HEK293 (cell line): ENCODE measurements at regions not wholly inside any gene's neighbourhood (a gene's known extent, or its start where the extent isn't known, plus 50 kb on each side); places are given as distances from the start of the nearest gene placed in this dataset.

Experiments
- CTCF ChIA-PET: fragments of 350-600 bp; formaldehyde crosslinking; extraction: SDS; loops from one replicate; lab custom pipeline; 2021; ENCODE audit warnings: antibody characterized with exemption; lab: Yijun Ruan, JAX
- POLR2A ChIA-PET: fragments of 300-600 bp; formaldehyde crosslinking; extraction: SDS; loops from one replicate; lab custom pipeline; 2020; ENCODE audit warnings: antibody characterized with exemption, inconsistent platforms; lab: Yijun Ruan, JAX
- H3K27ac ChIP-seq: fragments of 200-500 bp; sonication (Bioruptor generic); 2 replicates; pipeline ENCODE4 v1.5.1; 2014; ENCODE audit warnings: low read depth, low read length, control low read depth, inconsistent platforms; ENCODE audit errors: extremely low read depth
- H3K36me3 ChIP-seq, 2 experiments: fragments of 200-500 bp in 1 of 2; sonication (Bioruptor generic) in 1 of 2; 1 replicate in 1 of 2; 2 replicates in 1 of 2; pipeline ENCODE4 v1.5.1; 2014 to 2017; ENCODE audit warnings: inconsistent platforms in 2 of 2, low read length in 2 of 2; ENCODE audit not compliant: control insufficient read depth in 2 of 2, insufficient read depth in 1 of 2
- H3K4me1 ChIP-seq: fragments of 200-500 bp; sonication (Bioruptor generic); 2 replicates; pipeline ENCODE4 v1.5.1; 2014; ENCODE audit warnings: mild to moderate bottlenecking, low read length, inconsistent platforms; ENCODE audit not compliant: control insufficient read depth, insufficient read depth
- H3K4me3 ChIP-seq: 2 replicates; pipeline ENCODE4 v1.5.1; 2011; ENCODE audit warnings: low read depth, mild to moderate bottlenecking, control low read depth, low read length, moderate library complexity
- H3K9me3 ChIP-seq: fragments of 200-500 bp; sonication (Bioruptor generic); 2 replicates; pipeline ENCODE4 v1.5.1; 2014; ENCODE audit warnings: low read depth, low read length, inconsistent platforms; ENCODE audit not compliant: control insufficient read depth, insufficient read depth
- AEBP2 ChIP-seq: fragments of 450-650 bp; formaldehyde crosslinking; IDR thresholded peaks from 2 replicates; pipeline ENCODE4 v1.5.1; 2016; ENCODE audit warnings: missing biosample characterization, missing genetic modification characterization, borderline replicate concordance
- BCL11B ChIP-seq: fragments of 450-650 bp; formaldehyde crosslinking; IDR thresholded peaks from 2 replicates; pipeline ENCODE4 v1.5.1; 2016; ENCODE audit warnings: low read depth, missing biosample characterization, missing genetic modification characterization
- FEZF1 ChIP-seq: fragments of 450-650 bp; formaldehyde crosslinking; IDR thresholded peaks from 2 replicates; pipeline ENCODE4 v1.5.1; 2016; ENCODE audit warnings: missing biosample characterization, missing genetic modification characterization
- GLIS1 ChIP-seq: fragments of 450-650 bp; formaldehyde crosslinking; IDR thresholded peaks from 2 replicates; pipeline ENCODE4 v1.5.1; 2016; ENCODE audit warnings: missing biosample characterization, missing genetic modification characterization
- KLF8 ChIP-seq: fragments of 450-650 bp; formaldehyde crosslinking; IDR thresholded peaks from 2 replicates; pipeline ENCODE4 v1.5.1; 2016; ENCODE audit warnings: missing biosample characterization, missing genetic modification characterization
- PRDM2 ChIP-seq: fragments of 450-650 bp; formaldehyde crosslinking; IDR thresholded peaks from 2 replicates; pipeline ENCODE4 v1.5.1; 2016; ENCODE audit warnings: missing biosample characterization, missing genetic modification characterization, borderline replicate concordance
- SCRT1 ChIP-seq: fragments of 450-650 bp; formaldehyde crosslinking; IDR thresholded peaks from 2 replicates; pipeline ENCODE4 v1.5.1; 2016; ENCODE audit warnings: missing biosample characterization, missing genetic modification characterization, borderline replicate concordance
- WT1 ChIP-seq: fragments of 450-650 bp; formaldehyde crosslinking; IDR thresholded peaks from 2 replicates; pipeline ENCODE4 v1.5.1; 2016; ENCODE audit warnings: missing biosample characterization, missing genetic modification characterization
- ZNF157 ChIP-seq: fragments of 450-650 bp; formaldehyde crosslinking; IDR thresholded peaks from 2 replicates; pipeline ENCODE4 v1.5.1; 2016; ENCODE audit warnings: missing biosample characterization, missing genetic modification characterization
- ZNF169 ChIP-seq: fragments of 450-650 bp; formaldehyde crosslinking; IDR thresholded peaks from 2 replicates; pipeline ENCODE4 v1.5.1; 2016; ENCODE audit warnings: missing biosample characterization, missing genetic modification characterization
- ZNF26 ChIP-seq: fragments of 450-650 bp; formaldehyde crosslinking; IDR thresholded peaks from 2 replicates; pipeline ENCODE4 v1.5.1; 2016; ENCODE audit warnings: missing biosample characterization, missing genetic modification characterization
- ZNF488 ChIP-seq: fragments of 450-650 bp; formaldehyde crosslinking; IDR thresholded peaks from 2 replicates; pipeline ENCODE4 v1.5.1; 2016; ENCODE audit warnings: missing biosample characterization, missing genetic modification characterization
- ZNF529 ChIP-seq: fragments of 450-650 bp; formaldehyde crosslinking; IDR thresholded peaks from 2 replicates; pipeline ENCODE4 v1.5.1; 2017; ENCODE audit warnings: missing genetic modification characterization, missing biosample characterization; ENCODE audit not compliant: insufficient replicate concordance
- ZNF555 ChIP-seq: fragments of 450-650 bp; formaldehyde crosslinking; conservative IDR thresholded peaks from 2 replicates; pipeline ENCODE4 v1.5.1; 2017; ENCODE audit warnings: missing biosample characterization, mild to moderate bottlenecking, missing genetic modification characterization, inconsistent platforms
- ZNF626 ChIP-seq: fragments of 450-650 bp; sonication (Bioruptor Pico); formaldehyde crosslinking; IDR thresholded peaks from 2 replicates; pipeline ENCODE4 v1.5.1; 2018; ENCODE audit warnings: missing biosample characterization, missing genetic modification characterization, inconsistent platforms
- ZNF768 ChIP-seq: fragments of 450-650 bp; formaldehyde crosslinking; IDR thresholded peaks from 2 replicates; pipeline ENCODE4 v1.5.1; 2018; ENCODE audit warnings: missing biosample characterization, mild to moderate bottlenecking, missing genetic modification characterization
- ZNF777 ChIP-seq: fragments of 450-650 bp; formaldehyde crosslinking; IDR thresholded peaks from 2 replicates; pipeline ENCODE4 v1.5.1; 2017; ENCODE audit warnings: missing biosample characterization, missing genetic modification characterization, borderline replicate concordance
- TF ChIP-seq, protein P1 (sequence below): sonication (generic); formaldehyde crosslinking; IDR thresholded peaks from 2 replicates; pipeline ENCODE4 v1.8.1; 2022; ENCODE audit warnings: mild to moderate bottlenecking, moderate library complexity, missing genetic modification reagents

- TF ChIP-seq GLIS1 (tag by site-specific recombination) (no peak), KLF8 (tag by site-specific recombination) (no peak)
Measured at GRCh38 chr17:14840616-14841231, 424.4 kb downstream of the PMP22 start (continued).

- no peak overlapping the region for H3K4me3 ChIP-seq
- TF ChIP-seq AEBP2 = no peak
- TF ChIP-seq ZNF157 (tag by site-specific recombination) = no peak
- no peak for TF ChIP-seq ZNF488 (tag by site-specific recombination)
- TF ChIP-seq FEZF1 (tag by site-specific recombination) = no peak
- TF ChIP-seq, protein P1, sequence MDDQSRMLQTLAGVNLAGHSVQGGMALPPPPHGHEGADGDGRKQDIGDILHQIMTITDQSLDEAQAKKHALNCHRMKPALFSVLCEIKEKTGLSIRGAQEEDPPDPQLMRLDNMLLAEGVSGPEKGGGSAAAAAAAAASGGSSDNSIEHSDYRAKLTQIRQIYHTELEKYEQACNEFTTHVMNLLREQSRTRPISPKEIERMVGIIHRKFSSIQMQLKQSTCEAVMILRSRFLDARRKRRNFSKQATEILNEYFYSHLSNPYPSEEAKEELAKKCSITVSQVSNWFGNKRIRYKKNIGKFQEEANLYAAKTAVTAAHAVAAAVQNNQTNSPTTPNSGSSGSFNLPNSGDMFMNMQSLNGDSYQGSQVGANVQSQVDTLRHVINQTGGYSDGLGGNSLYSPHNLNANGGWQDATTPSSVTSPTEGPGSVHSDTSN (CRISPR knock-in tag) = no peak
- TF ChIP-seq ZNF529 (tag by site-specific recombination) = no peak
- TF ChIP-seq PRDM2 (tag by site-specific recombination) = no peak
- no peak for TF ChIP-seq ZNF169
- no peak for TF ChIP-seq ZNF555 (tag by site-specific recombination)
- TF ChIP-seq ZNF777 (tag by site-specific recombination) = no peak
- no peak for TF ChIP-seq SCRT1 (tag by site-specific recombination)
- no peak for TF ChIP-seq ZNF768 (tag by site-specific recombination)
- no peak for TF ChIP-seq WT1
- TF ChIP-seq ZNF26 (tag by site-specific recombination) = no peak
- TF ChIP-seq ZNF626 (tag by site-specific recombination) = no peak
- no peak for TF ChIP-seq BCL11B (tag by site-specific recombination)
- H3K27ac ChIP-seq = no peak overlapping the region
- H3K9me3 ChIP-seq = no peaks in the 10 kb centered on the region
- ChIA-PET CTCF (no interaction called here), POLR2A (no interaction called here)
- no peaks in the 10 kb centered on the region for H3K4me1 ChIP-seq
- H3K36me3 ChIP-seq = no peaks in the 10 kb centered on the region
Measured at GRCh38 chr17:14838567-14838966, 426.6 kb downstream of the PMP22 start.
